ENCODE measurements at regions not wholly inside any gene's neighbourhood (a gene's known extent, or its start where the extent isn't known, plus 50 kb on each side); places are given as distances from the start of the nearest gene placed in this dataset.

GRCh38 chr2:151053661-151053990 lies 208.0 kb downstream of the RBM43 start:
- TF ChIP-seq CTCF (conservative IDR thresholded peaks at IDR 0.05; ENCODE audit: low read depth in 2 of 2): no peak
- TF ChIP-seq EZH2 (IDR thresholded peaks at IDR 0.05; ENCODE audit: low read depth, unreplicated experiment): no peak
- TF ChIP-seq, protein P1, sequence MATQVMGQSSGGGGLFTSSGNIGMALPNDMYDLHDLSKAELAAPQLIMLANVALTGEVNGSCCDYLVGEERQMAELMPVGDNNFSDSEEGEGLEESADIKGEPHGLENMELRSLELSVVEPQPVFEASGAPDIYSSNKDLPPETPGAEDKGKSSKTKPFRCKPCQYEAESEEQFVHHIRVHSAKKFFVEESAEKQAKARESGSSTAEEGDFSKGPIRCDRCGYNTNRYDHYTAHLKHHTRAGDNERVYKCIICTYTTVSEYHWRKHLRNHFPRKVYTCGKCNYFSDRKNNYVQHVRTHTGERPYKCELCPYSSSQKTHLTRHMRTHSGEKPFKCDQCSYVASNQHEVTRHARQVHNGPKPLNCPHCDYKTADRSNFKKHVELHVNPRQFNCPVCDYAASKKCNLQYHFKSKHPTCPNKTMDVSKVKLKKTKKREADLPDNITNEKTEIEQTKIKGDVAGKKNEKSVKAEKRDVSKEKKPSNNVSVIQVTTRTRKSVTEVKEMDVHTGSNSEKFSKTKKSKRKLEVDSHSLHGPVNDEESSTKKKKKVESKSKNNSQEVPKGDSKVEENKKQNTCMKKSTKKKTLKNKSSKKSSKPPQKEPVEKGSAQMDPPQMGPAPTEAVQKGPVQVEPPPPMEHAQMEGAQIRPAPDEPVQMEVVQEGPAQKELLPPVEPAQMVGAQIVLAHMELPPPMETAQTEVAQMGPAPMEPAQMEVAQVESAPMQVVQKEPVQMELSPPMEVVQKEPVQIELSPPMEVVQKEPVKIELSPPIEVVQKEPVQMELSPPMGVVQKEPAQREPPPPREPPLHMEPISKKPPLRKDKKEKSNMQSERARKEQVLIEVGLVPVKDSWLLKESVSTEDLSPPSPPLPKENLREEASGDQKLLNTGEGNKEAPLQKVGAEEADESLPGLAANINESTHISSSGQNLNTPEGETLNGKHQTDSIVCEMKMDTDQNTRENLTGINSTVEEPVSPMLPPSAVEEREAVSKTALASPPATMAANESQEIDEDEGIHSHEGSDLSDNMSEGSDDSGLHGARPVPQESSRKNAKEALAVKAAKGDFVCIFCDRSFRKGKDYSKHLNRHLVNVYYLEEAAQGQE (IDR thresholded peaks at IDR 0.05; ENCODE audit: unreplicated experiment): no peak
- no peak for TF ChIP-seq EZH2phosphoT487 (IDR thresholded peaks at IDR 0.05; ENCODE audit: unreplicated experiment)
- no peak for TF ChIP-seq POLR2AphosphoS5 (IDR thresholded peaks at IDR 0.05; ENCODE audit: low read depth)
- TF ChIP-seq CREB1 (CRISPR knock-in tag; IDR thresholded peaks at IDR 0.05; ENCODE audit: low read depth): no peak
- no peak for TF ChIP-seq ZNF462 (CRISPR knock-in tag; IDR thresholded peaks at IDR 0.05)
- TF ChIP-seq ETS1 (IDR thresholded peaks at IDR 0.05): no peak

Measured in GM23338 (cell line).